ENCODE measurements at regions not wholly inside any gene's neighbourhood (a gene's known extent, or its start where the extent isn't known, plus 50 kb on each side); places are given as distances from the start of the nearest gene placed in this dataset.

DNA sequence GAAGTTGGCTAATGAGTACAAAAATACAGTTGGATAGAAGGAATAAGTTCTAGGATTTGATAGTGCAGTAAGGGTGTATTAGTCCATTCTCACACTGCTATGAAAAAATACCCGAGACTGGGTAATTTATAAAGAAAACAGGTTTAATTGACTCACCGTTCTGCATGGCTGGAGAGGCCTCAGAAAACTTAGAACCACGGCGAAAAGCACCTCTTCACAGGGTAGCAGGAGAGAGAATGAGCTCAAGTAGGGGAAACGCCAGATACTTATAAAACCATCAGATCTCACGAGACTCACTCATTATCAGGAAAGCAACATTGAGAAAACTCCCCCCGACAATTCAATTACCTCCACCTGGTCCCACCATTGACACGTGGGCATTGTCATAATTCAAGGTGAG, 483.3 kb downstream of the TUSC7 start:
- no peak for DNase-seq (ENCODE audit: low read depth)
- H3K4me3 ChIP-seq (ENCODE audit: low read depth, low read length): no peak overlapping the region
- TF ChIP-seq MYC (IDR thresholded peaks at IDR 0.05; ENCODE audit: low read depth, low read length) (no peak), CTCF (IDR thresholded peaks at IDR 0.05; ENCODE audit: low read depth, low read length) (no peak), POLR2A (IDR thresholded peaks at IDR 0.05; ENCODE audit: extremely low read depth, insufficient read length) (no peak)
- TF ChIP-seq, protein P1, sequence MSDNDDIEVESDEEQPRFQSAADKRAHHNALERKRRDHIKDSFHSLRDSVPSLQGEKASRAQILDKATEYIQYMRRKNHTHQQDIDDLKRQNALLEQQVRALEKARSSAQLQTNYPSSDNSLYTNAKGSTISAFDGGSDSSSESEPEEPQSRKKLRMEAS (IDR thresholded peaks at IDR 0.05; ENCODE audit: low read depth, low read length): no peak

DNA sequence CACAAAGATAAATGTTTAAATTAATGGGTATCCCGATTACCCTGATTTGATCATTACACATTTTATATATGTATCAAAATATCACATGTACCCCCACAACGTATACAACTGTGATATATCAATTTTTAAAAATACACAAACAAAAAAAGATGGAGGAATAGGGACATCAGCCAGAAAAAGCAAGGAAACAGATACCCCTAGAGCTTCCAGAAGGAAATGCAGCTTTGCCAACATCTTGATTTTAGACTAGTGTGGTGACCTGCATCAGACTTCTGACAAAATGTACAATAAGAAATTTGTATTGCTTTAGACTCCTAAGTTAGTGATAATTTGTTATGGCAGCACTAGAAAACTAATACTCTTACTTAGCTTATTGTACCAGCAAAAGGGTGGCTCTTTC, 483.8 kb downstream of the TUSC7 start:
- no peak for DNase-seq (ENCODE audit: low read depth)
- H3K4me3 ChIP-seq (ENCODE audit: low read depth, low read length): no peak overlapping the region
- TF ChIP-seq POLR2A (IDR thresholded peaks at IDR 0.05; ENCODE audit: extremely low read depth, insufficient read length) (no peak), CTCF (IDR thresholded peaks at IDR 0.05; ENCODE audit: low read depth, low read length) (no peak)

DNA sequence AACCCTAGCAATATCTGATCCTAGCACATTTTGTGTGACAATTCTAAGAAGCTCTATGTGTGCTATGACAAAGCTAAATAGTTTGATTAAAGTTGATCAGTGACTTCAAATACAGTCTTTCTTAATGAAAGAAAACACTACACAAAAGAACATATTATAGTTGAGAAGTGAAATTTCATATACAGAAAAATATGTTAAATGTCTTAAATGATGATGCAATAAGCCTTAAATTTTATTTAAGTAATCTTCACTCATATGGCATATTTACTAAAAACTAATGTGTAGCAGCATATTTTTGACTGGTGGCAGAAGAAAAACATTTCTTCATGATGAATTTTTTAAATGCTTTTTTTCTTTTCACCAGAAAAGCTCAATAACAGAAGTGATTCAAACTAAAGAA, 485.5 kb downstream of the TUSC7 start:
- TF ChIP-seq MYC (IDR thresholded peaks at IDR 0.05; ENCODE audit: low read depth, low read length) (no peak), CTCF (IDR thresholded peaks at IDR 0.05; ENCODE audit: low read depth, low read length) (no peak), POLR2A (IDR thresholded peaks at IDR 0.05; ENCODE audit: extremely low read depth, insufficient read length) (no peak)
- TF ChIP-seq, protein P1 (IDR thresholded peaks at IDR 0.05; ENCODE audit: low read depth, low read length): no peak
- no peak for DNase-seq (ENCODE audit: low read depth)
- no peak overlapping the region for H3K4me3 ChIP-seq (ENCODE audit: low read depth, low read length)

GRCh38 chr3:117200962-117201361, 491.4 kb downstream of the TUSC7 start:
- H3K4me3 ChIP-seq (ENCODE audit: low read depth, low read length): no peak overlapping the region
- TF ChIP-seq POLR2A (IDR thresholded peaks at IDR 0.05; ENCODE audit: extremely low read depth, insufficient read length) (no peak), MYC (IDR thresholded peaks at IDR 0.05; ENCODE audit: low read depth, low read length) (no peak), CTCF (IDR thresholded peaks at IDR 0.05; ENCODE audit: low read depth, low read length) (no peak)
- TF ChIP-seq, protein P1 (IDR thresholded peaks at IDR 0.05; ENCODE audit: low read depth, low read length): no peak
- no peak for DNase-seq (ENCODE audit: low read depth)

DNA sequence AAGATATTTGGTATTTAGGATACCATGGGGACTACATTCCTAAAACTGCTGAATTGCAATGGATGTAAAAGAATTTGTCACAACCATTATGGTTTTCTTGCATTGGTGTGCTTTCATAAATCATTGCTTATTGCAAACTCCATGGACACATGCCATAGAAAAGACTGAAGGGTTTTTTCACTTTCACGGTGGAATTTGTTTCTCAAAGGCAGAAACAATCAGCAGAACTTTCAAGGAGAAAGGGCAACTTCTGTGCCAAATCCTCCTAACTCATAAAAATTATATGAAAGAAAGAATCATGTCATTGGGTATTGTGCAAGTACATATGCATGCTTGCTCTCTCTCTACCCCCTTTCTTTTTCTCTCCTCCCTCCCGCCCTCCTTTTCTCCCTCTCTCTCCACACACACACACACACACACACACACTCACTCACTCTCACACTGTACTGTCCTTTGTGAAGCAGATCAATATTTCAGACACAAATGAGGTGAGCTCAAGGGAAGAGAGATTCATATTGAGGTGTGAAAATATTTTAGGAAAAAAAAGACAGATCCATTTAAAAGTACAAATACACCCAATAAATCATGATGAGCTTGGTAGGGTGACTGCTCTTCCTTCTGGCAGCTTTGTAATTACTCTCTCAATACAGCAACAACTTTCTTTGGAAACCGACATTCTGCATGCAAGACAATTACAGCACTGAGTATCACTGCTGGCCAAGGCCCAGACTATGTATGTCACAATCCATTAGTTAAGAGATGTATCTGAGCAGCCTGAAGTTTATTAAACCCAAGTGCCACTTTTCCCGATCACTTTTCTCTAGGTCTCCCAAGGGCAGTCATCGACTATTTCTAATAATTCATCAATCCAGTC, 492.6 kb downstream of the TUSC7 start:
- DNase-seq (ENCODE audit: low read depth): no peak

More for the DNA sequence above, 492.6 kb downstream of the TUSC7 start:
- TF ChIP-seq MYC (IDR thresholded peaks at IDR 0.05; ENCODE audit: low read depth, low read length) (no peak), CTCF (IDR thresholded peaks at IDR 0.05; ENCODE audit: low read depth, low read length) (no peak), POLR2A (IDR thresholded peaks at IDR 0.05; ENCODE audit: extremely low read depth, insufficient read length) (no peak)
- TF ChIP-seq, protein P1 (IDR thresholded peaks at IDR 0.05; ENCODE audit: low read depth, low read length): no peak
- H3K4me3 ChIP-seq (ENCODE audit: low read depth, low read length): no peak overlapping the region
